ENCODE measurements at regions not wholly inside any gene's neighbourhood (a gene's known extent, or its start where the extent isn't known, plus 50 kb on each side); places are given as distances from the start of the nearest gene placed in this dataset.

- H3K9me3 ChIP-seq (ENCODE audit: control insufficient read depth in 4 of 4, low read length in 3 of 4): no peaks in the 10 kb centered on the region
- DNase-seq (ENCODE audit: low spot score): no peak
- H3K9ac ChIP-seq (ENCODE audit: low read depth in 1 of 2, low read length in 2 of 2): no peak overlapping the region
- TF ChIP-seq NR2F2 (IDR thresholded peaks at IDR 0.05) (no peak), SP1 (IDR thresholded peaks at IDR 0.05) (peak; percentile 82), GABPA (IDR thresholded peaks at IDR 0.05 in 1 of 2, conservative IDR thresholded peaks at IDR 0.05 in 1 of 2) (peak in 1 of 2 donors; percentile 19), FOXA1 (IDR thresholded peaks at IDR 0.05) (peak; percentile 95), CTCF (IDR thresholded peaks at IDR 0.05; ENCODE audit: low read depth, low read length, missing input control) (no peak), RXRA (IDR thresholded peaks at IDR 0.05) (peak; percentile 66 to 86), RAD21 (IDR thresholded peaks at IDR 0.05) (peak; percentile 49 to 54), JUND (IDR thresholded peaks at IDR 0.05) (peak; percentile 21 to 78), HNF4G (IDR thresholded peaks at IDR 0.05) (no peak), HNF4A (conservative IDR thresholded peaks at IDR 0.05) (peak; percentile 72 to 74), ATF3 (IDR thresholded peaks at IDR 0.05) (peak; percentile 59), EGR1 (IDR thresholded peaks at IDR 0.05; ENCODE audit: low read depth in 2 of 2) (no peak), FOXA2 (IDR thresholded peaks at IDR 0.05) (peak; percentile 97), YY1 (IDR thresholded peaks at IDR 0.05) (peak; percentile 87), MAX (IDR thresholded peaks at IDR 0.05) (peak; percentile 67), TAF1 (conservative IDR thresholded peaks at IDR 0.05) (no peak), REST (IDR thresholded peaks at IDR 0.05) (peak; percentile 75), ZBTB33 (IDR thresholded peaks at IDR 0.05) (peak; percentile 73)
- peaks cover 9 to 29% (median 24%) of the 10 kb centered on the region in 4 donors for H3K4me1 ChIP-seq (ENCODE audit: control insufficient read depth in 4 of 4, insufficient read depth in 4 of 4, low read length in 3 of 4)
- peak overlapping the region; percentile 53 to 64 for H3K27ac ChIP-seq (ENCODE audit: low read depth in 1 of 2, low read length in 2 of 2)
- H3K27me3 ChIP-seq (ENCODE audit: control insufficient read depth in 4 of 4, insufficient read depth in 4 of 4, low read length in 3 of 4): no peaks in the 10 kb centered on the region
- WGBS: 19% methylated on average over 2 of the region's 2 CpGs
- H3K4me3 ChIP-seq (ENCODE audit: low read depth in 1 of 3, low read length in 3 of 3): no peak overlapping the region
- H3K36me3 ChIP-seq (ENCODE audit: control insufficient read depth in 4 of 4, insufficient read depth in 3 of 4, low read depth in 1 of 4, low read length in 3 of 4): no peaks in the 10 kb centered on the region
Measured at GRCh38 chr15:79657722-79658121, 225.6 kb downstream of the MINAR1 start.

All from liver (tissue), 8 donors.